ENCODE measurements at regions not wholly inside any gene's neighbourhood (a gene's known extent, or its start where the extent isn't known, plus 50 kb on each side); places are given as distances from the start of the nearest gene placed in this dataset.

DNA sequence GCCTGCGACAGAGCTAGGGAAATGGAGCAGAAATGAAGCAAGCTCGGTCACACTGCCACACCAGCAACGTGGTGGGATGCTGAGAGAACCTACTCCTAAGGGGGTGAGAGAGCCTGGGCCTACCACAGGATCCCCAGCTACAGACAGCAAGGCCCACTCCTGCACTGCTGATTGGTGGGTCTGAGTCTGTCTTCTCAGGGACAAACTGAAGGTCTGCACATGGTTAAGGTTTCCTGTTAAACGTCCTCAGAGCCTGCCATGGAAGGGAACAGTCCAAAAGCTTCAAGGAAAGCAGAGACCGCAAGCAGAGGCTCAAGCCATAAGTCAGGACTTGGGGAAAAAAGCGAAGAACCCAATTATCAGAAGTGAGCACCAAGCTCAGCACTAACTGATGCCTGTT, 53.5 kb upstream of the MED4 start:
- TF ChIP-seq, protein P1, sequence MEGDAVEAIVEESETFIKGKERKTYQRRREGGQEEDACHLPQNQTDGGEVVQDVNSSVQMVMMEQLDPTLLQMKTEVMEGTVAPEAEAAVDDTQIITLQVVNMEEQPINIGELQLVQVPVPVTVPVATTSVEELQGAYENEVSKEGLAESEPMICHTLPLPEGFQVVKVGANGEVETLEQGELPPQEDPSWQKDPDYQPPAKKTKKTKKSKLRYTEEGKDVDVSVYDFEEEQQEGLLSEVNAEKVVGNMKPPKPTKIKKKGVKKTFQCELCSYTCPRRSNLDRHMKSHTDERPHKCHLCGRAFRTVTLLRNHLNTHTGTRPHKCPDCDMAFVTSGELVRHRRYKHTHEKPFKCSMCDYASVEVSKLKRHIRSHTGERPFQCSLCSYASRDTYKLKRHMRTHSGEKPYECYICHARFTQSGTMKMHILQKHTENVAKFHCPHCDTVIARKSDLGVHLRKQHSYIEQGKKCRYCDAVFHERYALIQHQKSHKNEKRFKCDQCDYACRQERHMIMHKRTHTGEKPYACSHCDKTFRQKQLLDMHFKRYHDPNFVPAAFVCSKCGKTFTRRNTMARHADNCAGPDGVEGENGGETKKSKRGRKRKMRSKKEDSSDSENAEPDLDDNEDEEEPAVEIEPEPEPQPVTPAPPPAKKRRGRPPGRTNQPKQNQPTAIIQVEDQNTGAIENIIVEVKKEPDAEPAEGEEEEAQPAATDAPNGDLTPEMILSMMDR (IDR thresholded peaks at IDR 0.05) = no peak
- TF ChIP-seq POLR2AphosphoS5 (IDR thresholded peaks at IDR 0.05) = no peak
- TF ChIP-seq POLR2A (IDR thresholded peaks at IDR 0.05) = no peak

Measured in breast epithelium (tissue), 3 donors.